HG03159 (cell line): ENCODE measurements at regions not wholly inside any gene's neighbourhood (a gene's known extent, or its start where the extent isn't known, plus 50 kb on each side); places are given as distances from the start of the nearest gene placed in this dataset.

Source experiments
- ATAC-seq: cut with Tn5 transposase; IDR thresholded peaks from one replicate; pipeline ENCODE4 v1.9.1; 2021; ENCODE audit warnings: mild to moderate bottlenecking, moderate library complexity; ENCODE audit not compliant: unreplicated experiment

DNA sequence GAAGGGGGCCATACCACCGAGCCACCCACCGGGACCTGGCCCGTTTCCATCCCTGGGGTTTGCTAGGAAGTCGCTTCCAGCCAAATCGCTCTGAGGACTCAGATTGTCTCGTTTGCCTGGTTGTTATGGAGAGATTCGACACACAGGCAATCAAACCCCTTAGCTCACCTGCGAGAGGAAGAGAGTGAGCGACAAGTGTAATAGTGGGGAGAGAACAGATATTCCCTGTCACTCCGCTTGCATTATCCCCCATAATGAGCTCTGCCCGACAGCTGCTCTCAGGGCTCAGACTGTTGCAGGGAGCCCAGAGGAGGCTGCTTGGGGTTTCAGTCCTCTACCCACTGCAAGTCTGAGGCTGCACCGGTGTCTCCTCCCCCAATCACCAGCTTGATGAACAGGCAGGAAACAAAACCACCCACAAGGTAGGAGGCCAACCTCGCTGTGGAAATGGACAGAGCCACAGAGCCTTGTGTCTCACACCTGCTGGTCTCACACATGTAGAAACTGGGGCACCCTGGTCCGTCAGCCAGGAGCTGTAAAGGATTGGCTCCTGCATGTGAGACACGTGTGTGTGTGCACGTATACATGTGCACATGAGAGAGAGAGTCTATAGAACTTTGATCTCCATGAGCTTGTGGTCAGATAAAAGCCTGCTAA lies 351.1 kb downstream of the BUD13 start:
- no peak for ATAC-seq

DNA sequence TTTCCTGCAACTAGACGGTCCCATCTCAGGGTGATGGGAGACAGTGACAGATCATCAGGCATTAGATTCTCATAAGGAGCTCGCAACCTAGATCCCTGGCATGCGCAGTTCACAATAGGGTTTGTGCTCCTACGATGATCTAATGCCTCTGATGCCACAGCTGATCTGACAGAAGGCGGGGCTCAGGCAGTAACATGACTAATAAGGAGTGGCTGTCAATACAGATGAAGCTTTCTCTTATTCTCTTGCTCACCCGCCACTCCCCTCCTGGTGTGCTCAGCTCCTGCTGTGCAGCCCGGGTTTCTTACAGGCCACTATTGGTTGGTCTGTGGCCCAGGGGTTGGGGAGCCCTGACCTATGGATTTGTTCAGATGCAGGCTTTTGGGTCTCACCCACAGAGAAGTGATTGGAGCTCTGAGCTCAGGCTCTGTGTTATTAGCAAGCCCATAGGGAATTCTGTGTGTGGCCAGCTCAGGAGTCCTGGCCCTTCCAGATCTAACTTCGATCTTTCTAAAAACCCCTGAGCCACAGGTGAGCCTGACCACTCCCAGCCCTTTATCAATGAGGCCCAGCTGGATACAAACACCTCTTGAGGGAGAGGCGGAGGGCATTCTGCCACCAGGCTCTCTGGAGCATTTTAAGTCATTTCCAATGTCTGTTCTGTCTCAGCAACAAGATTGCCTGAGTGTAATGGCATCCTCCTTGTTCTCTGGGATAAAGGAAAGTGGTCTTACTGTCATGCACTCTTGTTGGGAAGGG lies 351.8 kb downstream of the BUD13 start:
- no peak for ATAC-seq

DNA sequence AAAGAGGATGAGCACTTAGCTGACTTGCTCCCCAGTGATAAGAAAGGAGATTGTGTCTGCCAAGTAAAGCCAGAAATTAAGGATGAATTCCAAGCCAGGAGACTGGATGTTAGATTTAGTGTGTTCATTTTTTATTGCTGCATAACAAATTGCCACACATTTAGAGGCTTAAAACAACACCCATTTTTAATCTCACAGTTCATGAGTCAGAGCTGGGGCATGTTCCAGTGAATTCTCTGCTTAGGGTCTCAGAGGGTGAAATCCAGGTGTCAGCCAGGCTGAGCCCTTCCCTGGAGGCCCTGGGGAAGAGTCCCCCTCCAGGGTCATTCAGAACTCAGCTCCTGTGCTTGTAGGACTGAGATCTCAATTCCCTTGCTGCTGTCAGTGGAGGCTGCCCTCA lies 352.8 kb downstream of the BUD13 start:
- ATAC-seq, result no peak

DNA sequence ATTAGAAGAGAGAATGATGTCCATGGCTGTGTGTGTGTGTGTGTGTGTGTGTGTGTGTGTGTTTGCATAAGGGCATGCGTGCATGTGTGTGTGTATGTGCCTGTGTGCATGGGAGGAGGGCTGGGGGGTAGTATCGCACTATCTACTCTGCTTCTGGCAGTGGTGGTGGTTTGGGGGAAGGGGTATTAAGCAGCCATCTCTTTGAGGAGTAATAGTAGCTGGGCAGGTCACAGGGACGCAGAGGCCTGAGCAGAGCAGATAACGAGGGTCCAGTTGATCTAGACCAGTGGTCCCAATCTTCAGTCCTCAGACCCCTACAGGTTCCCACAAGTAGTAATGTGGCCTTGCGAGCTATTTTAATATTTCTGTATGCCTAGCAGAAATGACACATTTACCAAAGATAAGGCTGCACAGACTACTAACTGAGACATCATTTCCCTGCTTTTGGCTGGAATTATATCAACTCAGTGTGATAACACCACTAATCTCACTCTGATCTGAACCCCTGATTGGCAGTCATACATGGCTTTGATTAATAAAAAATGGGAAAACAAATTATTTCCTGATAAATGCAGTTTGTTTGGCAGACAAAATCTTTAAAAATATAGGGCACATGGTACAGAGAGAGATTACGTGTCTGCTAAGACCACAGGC lies 354.3 kb downstream of the BUD13 start:
- no peak for ATAC-seq

DNA sequence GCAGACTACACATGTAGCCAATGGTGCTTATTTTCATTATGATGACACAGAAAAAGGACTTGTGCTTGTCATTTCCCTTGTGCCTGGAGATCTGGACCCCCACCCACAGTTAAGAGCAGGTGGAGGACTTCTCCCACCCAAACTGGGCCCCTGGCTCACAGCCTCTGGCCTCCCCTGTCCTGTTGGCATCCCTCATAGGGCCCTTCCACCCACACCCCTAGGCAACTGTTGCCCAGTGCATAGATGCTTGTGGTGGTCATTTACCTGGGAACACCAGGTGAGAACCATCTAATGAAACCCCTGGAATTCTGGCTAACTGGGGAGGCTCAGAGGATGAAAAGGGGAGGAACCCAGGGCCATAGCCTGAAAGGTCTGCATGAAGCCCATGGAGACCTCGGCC lies 355.9 kb downstream of the BUD13 start:
- no peak for ATAC-seq

DNA sequence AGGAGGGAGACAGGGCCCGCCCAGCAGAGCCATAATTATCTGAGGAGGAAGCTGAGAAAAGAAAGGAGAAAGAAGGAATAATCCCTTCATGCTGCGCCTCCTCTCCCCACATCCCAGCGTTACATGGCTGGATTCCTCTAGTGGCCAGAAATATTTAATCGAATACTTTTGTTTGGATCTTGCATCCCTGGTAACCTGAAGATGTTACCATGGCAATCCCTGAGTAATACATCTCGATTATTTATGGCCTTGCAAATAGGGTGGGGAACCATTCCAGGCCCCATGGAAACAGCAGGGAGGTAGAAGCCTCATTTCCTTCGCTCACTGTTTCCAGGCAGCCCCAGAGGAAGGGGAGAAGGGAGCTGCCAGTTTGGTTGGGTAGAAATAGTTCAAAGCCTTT lies 357.7 kb downstream of the BUD13 start:
- no peak for ATAC-seq

DNA sequence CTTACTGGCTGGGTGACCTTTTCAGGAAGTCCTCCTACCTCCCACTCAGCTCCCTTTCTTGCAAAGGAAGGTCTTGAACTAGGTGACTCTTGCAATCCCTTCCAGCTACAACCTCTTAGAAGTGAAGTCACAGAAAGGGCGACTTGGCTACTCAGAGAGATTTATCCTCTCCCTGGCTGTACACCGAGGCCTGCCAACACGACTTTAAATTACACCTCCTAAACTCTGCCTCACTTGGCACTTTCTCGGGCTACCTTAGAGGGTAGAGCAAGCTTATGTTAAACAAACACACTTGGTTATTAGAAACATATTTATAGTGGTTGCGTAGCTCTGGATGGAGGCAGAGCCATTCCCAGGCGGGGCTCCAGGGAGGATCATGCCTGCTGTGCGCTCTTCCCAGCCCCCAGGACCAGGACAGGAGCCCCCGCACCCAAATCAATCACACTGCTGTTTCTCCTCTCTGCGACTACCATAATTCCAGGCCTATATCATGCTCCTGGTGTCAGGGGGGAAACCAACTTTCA lies 358.4 kb downstream of the BUD13 start:
- no peak for ATAC-seq

DNA sequence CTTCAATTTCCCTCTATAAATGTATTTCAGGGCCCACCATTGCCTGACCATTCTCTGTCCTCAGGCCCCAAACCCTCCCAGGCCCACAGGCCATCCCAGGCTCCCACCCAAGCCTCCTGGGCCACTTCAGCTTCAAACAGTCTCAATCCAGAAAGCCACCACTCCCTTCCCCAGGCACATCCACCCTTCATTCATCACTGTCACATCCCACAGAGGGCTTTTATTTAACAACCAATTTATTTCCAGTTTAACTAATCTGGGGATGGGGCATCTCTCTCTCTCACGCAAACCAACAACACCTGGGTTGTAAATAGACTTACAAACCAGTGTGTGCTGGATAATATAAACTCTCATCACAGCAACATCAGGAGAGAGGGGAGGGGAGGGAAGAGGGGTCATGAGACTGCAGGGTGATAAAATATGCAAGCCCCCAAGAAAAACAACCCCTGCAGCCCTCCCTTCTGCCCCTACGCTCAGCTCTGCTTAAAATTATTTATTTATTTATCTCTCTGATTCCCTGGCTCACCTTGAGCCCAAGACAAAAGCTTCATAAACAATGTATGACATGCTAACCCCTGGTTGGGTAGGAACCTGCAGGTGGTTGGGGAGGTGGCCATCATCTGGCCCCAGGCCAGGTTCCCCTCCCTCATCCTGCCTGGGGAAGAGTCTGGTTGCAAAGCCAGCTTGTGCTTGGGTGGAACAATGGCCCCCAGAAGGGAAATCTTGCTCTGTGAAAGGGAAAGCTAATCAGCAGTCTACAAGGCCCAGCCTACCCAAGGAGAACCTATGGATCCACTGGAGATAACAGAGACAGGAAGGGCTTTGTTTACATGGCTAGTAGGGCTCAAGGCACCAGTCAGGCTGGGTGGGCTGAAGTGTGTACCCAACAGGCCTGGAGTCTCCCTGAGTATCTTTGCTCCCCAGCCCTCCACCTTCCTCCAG lies 359.2 kb downstream of the BUD13 start:
- no peak for ATAC-seq

DNA sequence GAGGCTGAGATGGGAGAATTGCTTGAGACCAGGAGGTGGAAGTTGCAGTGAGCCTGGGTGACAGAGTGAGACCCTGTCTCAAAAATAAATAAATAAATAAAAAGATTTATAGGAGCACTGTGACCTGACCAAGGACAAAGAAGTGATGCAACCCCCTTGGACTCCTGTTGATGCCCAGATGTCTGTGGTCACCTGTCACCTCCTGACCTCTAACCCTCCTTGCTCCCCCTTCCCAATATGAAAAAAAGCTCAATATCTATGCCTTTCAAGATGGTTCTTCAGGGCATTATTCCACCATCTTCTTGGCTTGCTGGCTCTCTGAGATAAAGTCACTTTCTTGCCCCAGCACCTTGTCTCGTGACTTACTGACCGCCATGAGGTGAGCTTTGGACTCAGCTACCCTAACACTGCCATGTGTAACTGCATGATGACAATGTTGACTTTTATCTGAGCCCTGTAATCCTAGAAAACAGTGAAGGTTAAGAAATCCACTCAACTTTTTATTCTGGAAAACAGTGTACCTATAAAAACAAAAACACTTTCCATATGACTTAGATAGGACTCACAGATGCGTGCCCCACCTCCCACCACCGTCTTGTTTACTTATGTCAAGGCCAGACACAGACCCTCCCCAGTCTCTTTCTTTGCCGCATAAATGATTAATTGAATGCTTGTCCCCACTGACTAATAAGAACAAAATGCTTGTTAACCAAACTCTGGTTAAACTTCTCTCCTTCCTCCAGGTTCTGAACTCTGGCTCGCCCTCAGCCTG lies 360.5 kb downstream of the BUD13 start:
- ATAC-seq, result no peak

DNA sequence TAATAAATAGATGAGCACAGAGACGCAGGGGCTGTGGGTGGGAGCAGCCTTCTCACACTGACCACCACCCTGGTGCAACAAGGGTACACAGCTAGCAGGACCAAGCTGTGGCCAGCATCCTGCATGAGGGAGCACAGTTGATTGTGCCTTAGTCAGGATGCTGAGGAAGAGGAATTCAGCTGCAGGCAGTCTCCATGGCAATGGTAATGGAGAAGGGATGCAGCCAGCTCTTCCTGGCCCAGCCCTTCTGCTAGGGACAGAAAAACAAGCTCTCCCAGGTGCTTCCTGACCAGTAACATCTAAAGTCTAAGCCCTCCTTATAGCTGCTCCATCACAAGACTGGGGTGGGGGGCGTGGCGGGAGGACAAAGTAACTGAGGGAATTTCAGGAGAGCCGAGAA lies 363.5 kb downstream of the BUD13 start:
- ATAC-seq, result no peak

DNA sequence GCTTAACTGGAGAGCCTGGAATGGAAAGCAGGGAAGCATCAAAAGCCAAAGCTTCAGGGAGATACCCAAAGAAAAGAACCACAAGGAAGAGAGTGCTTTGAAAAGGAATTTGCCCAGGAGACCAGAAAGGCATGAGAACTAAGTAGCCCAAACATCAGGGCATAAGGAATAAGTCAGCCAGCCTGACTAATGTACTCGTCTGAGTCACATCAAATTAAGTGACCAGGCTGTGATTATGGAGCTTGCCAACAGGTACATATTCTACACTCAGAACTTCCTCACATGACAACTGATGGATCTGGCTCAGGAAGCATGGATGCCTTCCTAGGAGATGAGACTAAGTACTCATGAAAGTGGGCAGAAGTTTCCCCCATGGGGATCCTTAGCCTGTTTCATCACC lies 366.7 kb downstream of the BUD13 start:
- no peak for ATAC-seq

DNA sequence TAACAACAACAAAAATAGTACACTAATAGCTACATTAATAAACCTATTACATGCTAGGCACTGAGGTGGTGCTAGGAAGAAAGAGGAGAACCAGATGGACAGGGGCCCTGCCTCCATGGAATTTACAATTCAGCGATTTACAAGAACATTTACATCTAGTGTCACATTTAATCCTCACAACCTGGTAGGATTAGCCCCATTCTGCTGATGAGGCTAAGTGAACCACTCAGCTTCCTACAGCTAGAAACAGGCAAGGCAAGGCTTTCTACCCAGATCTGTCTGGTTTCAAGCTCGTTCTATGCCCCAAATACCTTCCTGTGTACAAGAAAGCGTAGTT lies 368.4 kb downstream of the BUD13 start:
- no peak for ATAC-seq

DNA sequence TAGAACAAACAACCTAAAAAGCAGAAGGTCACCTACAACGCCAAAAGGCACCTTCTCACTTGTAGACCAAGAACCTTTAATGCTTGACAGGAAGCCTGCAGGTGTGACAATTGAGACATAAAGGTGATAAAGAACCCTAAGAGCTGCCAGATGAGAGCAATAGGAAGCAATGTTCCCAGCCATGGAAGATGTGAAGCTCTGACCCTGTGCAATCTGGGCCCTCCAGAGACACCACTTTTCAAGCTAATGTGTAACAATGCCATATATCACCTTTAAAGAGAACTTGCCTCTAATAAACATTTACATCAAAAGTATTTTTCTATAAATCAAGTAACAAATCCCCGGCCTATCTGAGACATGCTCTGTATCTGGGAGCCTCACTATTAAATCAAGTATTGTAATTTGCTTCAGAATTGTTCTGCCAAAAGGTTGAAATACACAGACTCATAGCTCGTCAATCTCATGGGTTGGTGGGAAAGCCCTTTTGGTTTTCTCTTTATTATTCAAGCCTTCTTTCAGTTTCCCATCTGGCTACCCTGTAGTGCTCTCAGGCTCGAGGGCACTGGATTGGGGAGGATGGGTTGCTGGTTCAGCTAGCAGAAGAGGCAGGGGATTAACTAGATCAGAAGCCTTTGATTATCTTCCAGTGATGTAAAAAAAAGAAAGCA lies 368.9 kb downstream of the BUD13 start:
- no peak for ATAC-seq

DNA sequence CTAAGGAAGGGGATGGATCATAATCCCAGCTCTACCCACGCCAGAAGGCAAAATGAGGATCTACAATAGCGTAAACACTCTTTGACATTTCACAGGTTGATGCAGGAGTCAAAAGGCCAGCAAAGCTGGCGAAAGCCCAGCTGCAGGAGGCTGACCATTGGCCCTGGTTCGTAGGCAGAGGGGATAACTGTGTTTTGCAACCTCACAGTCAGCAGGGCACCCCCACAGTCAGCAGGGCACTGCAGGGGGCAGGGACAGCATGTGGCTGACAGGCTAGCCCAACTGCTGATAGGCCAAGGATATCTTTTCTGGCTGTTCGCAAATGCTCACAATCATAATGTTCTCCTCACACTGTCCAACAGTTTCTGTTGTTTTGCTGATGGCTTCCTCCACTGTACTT lies 372.7 kb downstream of the BUD13 start:
- no peak for ATAC-seq

DNA sequence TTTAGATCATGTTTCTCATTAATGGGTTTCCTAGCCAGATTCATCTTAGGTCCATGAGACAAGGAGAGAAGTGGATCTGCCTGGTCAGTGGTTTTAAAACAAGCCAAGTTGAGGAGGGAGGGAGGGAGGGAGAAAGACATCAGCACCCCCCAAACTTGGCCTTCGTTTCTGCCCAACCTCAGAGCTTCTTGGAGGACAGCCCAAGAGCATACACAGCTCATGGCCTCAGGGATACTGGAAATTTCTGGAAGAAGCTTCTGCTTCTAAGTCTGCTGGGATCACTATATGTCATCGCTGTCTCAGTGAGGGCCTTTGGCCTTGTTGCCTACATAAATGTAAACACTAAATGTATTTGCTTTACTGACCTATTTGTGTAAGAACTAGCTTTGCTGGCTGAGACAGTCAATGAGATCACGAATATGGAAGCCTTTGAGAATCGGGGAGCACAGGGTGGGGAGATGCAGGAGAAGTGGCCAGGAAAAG lies 375.1 kb downstream of the BUD13 start:
- ATAC-seq, result no peak

DNA sequence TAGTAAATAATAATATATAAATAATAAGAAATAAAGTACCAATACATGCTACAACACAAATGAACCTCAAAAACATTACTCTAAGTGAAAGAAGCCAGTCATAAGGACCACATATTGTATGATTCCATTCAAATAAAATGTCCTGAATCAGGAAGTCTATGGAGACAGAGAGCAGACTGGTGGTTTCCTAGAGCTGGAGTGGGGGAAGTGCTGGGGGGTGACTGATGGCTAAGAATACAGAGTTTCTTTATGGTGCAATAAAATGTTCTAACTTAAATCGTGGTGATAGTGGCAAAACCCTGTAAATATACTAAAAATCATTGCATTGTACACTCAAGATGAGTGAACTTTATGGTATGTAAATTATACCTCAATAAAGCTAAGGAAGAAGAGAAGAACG lies 376.5 kb downstream of the BUD13 start:
- no peak for ATAC-seq

DNA sequence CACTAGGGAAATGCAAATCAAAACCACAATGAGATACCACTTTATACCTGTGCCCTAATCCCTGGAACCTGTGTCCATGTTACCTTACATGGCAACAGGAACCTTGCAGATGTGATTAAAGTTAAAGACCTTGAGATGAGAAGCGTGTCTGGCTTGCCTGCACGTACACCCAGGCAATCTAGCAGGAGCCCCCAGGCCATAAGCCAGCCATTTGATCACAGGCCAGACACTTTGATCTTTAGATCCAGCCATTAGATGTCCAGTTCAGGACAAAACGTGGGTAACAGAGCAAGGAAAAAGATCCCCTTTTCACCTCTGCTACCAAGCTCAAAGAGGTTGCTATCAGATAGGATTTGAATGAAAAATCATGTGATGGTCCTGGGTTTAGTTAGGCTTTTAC lies 378.8 kb downstream of the BUD13 start:
- no peak for ATAC-seq

DNA sequence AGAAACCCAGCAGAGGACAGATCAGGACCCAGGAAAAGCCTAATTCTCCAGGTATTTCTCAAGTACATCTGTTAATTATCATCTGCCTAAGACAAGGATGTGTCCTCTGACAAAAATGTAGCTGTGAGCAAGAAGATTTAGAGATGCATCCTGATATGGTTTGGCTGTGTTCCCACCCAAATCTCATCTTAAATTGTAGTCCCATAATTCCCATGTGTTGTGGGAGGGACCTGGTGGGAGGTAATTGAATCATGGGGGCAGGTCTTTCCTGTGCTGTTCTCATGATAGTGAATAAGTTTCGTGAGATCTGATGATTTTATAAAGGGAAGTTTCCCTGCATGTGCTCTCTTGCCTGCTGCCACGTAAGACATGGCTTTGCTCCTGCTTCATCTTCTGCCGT lies 381.8 kb downstream of the BUD13 start:
- ATAC-seq, result no peak

DNA sequence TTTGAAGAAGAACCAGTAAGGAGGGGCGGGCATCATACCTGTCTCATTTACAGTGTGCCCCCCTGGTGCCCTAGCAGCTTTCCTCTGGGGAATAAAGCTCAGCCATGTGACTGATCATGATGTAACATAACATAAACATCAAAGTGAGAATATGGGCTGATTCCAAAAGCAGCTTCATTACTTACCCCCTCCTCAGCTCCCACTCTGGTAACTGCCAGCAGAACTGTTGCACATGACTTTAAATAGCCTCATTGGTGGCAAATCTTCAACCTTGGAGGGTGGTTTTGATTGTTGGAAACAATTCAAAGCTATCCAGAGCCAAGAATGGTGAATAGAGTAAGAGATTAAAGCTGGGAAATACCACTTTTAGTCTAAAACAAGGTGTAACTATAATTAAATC lies 384.6 kb downstream of the BUD13 start:
- no peak for ATAC-seq

DNA sequence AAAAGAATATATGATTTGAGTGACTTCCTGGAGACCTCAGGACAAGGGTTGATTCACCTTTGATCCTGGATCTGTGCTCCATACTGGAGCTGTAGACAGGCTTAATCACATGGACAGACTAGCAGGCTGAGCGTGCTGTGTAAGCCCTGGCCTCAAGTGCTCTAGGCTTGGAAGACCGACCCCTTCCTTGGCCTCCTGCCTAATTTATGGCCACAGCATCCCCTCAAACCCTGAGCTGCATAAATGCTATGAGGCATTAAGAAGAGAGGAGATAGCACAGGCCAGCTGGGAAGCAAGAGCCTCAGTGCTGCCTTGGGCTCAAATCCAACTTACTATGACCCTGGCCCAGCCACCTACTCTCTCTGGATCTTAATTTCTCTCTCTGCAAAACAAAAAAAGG lies 385.1 kb downstream of the BUD13 start:
- no peak for ATAC-seq
